Ishikawa (cell line): ENCODE measurements at regions not wholly inside any gene's neighbourhood (a gene's known extent, or its start where the extent isn't known, plus 50 kb on each side); places are given as distances from the start of the nearest gene placed in this dataset.

Experiments
- CEBPB ChIP-seq: IDR thresholded peaks from 2 replicates; pipeline ENCODE4 v1.6.1; 2012
- CREB1 ChIP-seq: IDR thresholded peaks from 2 replicates; pipeline ENCODE4 v1.6.1; 2012; ENCODE audit warnings: low read depth
- EGR1 ChIP-seq: IDR thresholded peaks from 2 replicates; pipeline ENCODE4 v1.6.1; 2012
- EP300 ChIP-seq: IDR thresholded peaks from 2 replicates; pipeline ENCODE4 v1.6.1; 2012; ENCODE audit warnings: borderline replicate concordance
- FOXM1 ChIP-seq: IDR thresholded peaks from 2 replicates; pipeline ENCODE4 v1.6.1; 2012; ENCODE audit warnings: low read depth, borderline replicate concordance
- MAX ChIP-seq: IDR thresholded peaks from 2 replicates; pipeline ENCODE4 v1.6.1; 2012
- NFIC ChIP-seq: IDR thresholded peaks from 2 replicates; pipeline ENCODE4 v1.6.1; 2012
- RAD21 ChIP-seq: IDR thresholded peaks from 2 replicates; pipeline ENCODE4 v1.6.1; 2012; ENCODE audit warnings: low read depth
- REST ChIP-seq: IDR thresholded peaks from 2 replicates; pipeline ENCODE4 v1.6.1; 2012; ENCODE audit warnings: low read depth, mild to moderate bottlenecking
- TAF1 ChIP-seq: IDR thresholded peaks from 2 replicates; pipeline ENCODE4 v1.6.1; 2012; ENCODE audit warnings: low read depth, mild to moderate bottlenecking
- TCF12 ChIP-seq: IDR thresholded peaks from 2 replicates; pipeline ENCODE4 v1.6.1; 2012; ENCODE audit warnings: low read depth
- TEAD4 ChIP-seq: IDR thresholded peaks from 2 replicates; pipeline ENCODE4 v1.6.1; 2012
- USF1 ChIP-seq: IDR thresholded peaks from 2 replicates; pipeline ENCODE4 v1.6.1; 2012
- YY1 ChIP-seq: IDR thresholded peaks from 2 replicates; pipeline ENCODE4 v1.6.1; 2012; ENCODE audit warnings: low read depth
- ZBTB7A ChIP-seq: IDR thresholded peaks from 2 replicates; pipeline ENCODE4 v1.6.1; 2012; ENCODE audit warnings: low read depth

GRCh38 chr1:54459140-54459539, 52.9 kb upstream of the SSBP3 start:
- TF ChIP-seq YY1 (no peak), EP300 (no peak), CEBPB (no peak), EGR1 (no peak), USF1 (no peak), TAF1 (no peak)

- no peak for TF ChIP-seq YY1
- no peak for TF ChIP-seq TAF1
- TF ChIP-seq REST = no peak
- no peak for TF ChIP-seq TEAD4
- no peak for TF ChIP-seq CEBPB
- TF ChIP-seq CREB1 = no peak
- no peak for TF ChIP-seq USF1
Observed at GRCh38 chr1:54456921-54457529, 50.8 kb upstream of the SSBP3 start.

- TF ChIP-seq USF1 (no peak), CEBPB (no peak), EP300 (no peak), EGR1 (no peak), TCF12 (no peak), NFIC (no peak), FOXM1 (no peak), ZBTB7A (no peak), MAX (no peak), TAF1 (no peak), RAD21 (no peak), REST (no peak), YY1 (no peak), TEAD4 (no peak), CREB1 (no peak)
Observed at GRCh38 chr1:54456361-54456760, 50.2 kb upstream of the SSBP3 start.
